ENCODE measurements at regions not wholly inside any gene's neighbourhood (a gene's known extent, or its start where the extent isn't known, plus 50 kb on each side); places are given as distances from the start of the nearest gene placed in this dataset.

GRCh38 chr1:208298593-208299269 is 54.5 kb upstream of the PLXNA2 start:
- ChIA-PET POLR2A (no interaction called here), CTCF (no interaction called here)

- POLR2A ChIA-PET: no interaction called here
- CTCF ChIA-PET: no interaction called here
Observed at GRCh38 chr1:208300084-208300770, 56.0 kb upstream of the PLXNA2 start.

DNA sequence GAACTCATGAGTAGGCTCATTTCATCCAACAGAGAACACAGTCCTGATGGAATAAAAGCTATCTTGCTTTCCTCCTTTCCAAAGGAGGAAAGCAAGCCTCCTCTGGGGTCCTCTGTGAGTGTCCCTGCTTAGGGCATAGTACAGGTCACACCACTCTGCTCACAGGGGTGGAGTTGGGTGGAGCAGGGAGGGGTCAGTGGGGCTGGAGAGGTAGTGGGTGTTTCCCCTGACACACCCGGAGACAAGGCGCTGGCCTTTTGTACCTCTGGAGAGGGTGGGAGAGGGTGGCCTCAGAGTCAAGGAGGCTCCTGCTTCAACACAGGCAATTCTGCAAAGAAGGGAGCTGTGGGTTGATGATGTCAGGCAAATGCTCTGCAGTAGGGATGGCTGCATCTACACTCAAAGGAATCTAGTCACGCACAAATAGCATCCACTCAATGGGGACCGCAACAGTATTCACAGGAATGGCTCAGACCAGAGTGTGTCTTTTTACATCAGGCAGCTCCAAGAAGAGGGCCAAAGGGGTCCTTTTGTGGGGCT is 58.6 kb upstream of the PLXNA2 start:
- ChIA-PET CTCF (no interaction called here), POLR2A (no interaction called here)

- ChIA-PET CTCF (no interaction called here), POLR2A (no interaction called here)
Observed at GRCh38 chr1:208303743-208304712, 59.8 kb upstream of the PLXNA2 start.

DNA sequence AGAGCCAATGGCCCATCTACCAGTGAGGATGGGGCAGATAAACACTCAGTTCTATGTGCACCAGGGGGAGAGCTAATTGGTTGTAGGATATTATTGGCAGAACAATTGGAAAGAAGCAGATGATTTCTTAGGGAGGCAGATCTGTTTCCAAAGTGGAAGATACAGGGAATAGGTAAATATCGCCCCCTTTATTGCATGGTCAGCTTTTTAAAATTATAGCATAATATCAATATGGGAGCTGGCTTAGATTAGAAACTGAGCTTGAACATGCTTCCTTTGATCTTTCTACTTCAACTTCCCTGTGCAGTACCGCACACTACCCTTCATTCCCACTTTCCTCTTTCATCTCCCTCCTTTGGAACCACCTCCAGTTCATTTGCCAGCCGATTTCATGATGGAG is 64.0 kb upstream of the PLXNA2 start:
- POLR2A ChIA-PET: no interaction called here
- CTCF ChIA-PET: no interaction called here

GRCh38 chr1:208309771-208310170 is 65.6 kb upstream of the PLXNA2 start:
- POLR2A ChIA-PET: no interaction called here
- CTCF ChIA-PET: no interaction called here

DNA sequence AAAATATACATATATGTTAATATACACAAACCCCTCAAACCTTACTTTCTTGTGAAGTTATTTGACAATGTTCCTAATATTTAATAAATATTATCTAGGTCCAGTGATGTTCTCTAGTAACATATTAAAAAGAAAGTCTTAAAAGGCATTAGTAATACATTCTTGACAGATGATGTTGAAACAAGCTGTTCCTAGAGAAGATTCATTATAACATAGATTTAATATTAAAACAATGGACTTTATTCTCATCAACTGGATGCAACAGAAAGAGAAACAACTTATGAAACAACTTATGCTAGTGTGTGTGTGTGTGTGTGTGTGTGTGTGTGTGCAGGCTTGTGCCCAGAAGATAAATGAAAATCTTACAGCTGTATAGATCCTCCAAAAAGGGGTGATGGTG is 68.5 kb upstream of the PLXNA2 start:
- ChIA-PET CTCF (no interaction called here), POLR2A (no interaction called here)

GRCh38 chr1:208314431-208314830 is 70.2 kb upstream of the PLXNA2 start:
- CTCF ChIA-PET: no interaction called here
- POLR2A ChIA-PET: no interaction called here

DNA sequence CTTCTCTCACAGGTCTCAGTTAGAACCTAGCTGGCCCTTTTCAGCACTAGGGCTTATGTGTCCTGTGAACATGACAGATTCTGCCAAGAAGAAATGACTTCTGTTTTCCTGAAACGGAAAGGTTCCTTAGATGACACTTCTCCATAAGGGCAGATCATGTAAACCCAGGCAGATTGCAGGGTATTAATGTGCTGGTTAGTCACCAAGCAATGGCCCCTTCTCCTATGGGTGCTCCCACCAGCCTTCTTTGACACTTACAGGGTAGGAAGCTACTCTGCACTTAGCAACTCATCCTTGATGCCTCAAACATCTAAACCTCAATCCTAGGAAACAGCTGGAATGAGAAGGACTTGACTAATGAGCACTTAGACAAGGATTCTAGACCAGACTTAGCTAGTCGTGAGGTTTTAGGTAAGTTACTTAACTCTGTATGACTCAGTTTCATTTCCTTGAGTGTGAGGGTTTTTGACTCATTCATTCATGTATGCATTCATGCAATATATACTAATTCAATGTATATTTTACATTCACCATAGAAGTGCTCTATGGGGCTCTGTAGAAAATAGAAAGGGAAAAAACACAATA is 74.1 kb upstream of the PLXNA2 start:
- ChIA-PET CTCF (no interaction called here), POLR2A (no interaction called here)

GRCh38 chr1:208324005-208324404 is 79.8 kb upstream of the PLXNA2 start:
- CTCF ChIA-PET: no interaction called here

GRCh38 chr1:208326033-208326432 is 81.8 kb upstream of the PLXNA2 start:
- CTCF ChIA-PET: no interaction called here
- POLR2A ChIA-PET: no interaction called here

More at GRCh38 chr1:208324005-208324404, 79.8 kb upstream of the PLXNA2 start:
- POLR2A ChIA-PET: no interaction called here

DNA sequence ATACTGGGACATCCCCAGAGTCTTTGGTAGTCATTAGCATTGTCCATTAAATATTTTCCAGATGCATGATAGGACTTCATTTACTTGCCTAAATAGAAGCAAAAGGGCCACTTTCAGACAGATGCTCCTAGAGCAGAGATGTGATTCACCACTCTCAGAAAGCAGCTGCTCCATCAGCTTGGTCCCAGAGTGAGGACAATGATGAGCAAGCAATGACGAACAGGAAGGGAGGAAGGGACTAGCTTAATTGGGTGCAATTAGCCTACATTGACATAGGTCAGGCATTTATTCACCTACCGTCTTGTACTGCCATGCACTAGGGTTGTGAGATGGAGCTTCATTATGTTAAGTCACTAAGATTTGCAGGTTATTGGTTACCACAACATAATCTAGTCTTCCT is 85.1 kb upstream of the PLXNA2 start:
- ChIA-PET CTCF (no interaction called here), POLR2A (no interaction called here)

DNA sequence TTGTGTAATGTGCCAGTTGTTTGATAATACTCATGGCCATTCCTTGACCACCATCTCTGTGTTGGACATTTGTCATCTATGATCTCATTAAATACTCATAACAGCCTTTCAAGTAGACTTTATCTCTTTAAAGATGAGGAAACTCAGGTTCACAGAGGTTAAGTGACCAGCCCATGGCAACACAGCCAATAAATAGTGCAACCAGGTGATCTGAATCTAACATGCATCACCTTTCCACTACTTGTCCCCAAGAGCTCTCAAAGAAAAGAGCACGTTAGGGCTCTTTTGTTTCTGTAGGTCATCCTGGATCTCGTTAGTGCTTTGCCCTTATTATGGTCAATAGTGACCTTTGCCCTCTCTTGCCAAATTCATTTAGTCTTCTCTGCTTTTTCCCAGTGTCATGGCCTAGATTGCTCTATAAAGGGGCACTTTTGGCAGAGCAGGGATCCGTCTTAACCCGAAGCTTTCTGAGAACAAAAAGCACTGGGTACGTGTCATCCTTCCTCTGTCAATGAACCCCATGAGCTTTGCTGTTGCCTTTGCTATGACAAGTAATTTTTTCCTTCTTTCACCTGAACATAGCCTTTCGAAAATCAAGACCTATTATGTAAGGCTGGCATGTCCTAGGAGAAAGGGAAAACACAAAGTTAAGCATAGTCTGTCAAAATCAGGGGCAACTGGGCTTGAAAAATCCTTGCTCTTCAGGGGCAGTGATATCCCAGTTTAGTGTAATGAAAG is 88.0 kb upstream of the PLXNA2 start:
- ChIA-PET CTCF (no interaction called here), POLR2A (no interaction called here)

DNA sequence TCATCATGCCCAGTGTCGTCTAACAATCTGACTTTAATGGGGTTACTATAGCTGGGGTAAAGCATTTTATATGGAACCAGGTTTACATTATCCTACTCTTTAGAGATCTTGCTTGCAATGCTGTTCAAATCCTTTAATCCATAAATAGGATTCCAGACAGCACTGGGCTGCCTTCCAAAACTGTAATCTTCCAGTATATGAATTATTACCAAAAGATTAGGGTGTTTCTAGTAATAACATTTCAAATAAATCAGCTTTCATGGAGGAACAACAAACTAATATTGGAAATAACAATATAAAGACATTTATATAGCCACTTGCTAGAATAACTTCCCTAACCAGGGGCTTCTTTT is 88.6 kb upstream of the PLXNA2 start:
- ChIA-PET CTCF (no interaction called here), POLR2A (no interaction called here)

DNA sequence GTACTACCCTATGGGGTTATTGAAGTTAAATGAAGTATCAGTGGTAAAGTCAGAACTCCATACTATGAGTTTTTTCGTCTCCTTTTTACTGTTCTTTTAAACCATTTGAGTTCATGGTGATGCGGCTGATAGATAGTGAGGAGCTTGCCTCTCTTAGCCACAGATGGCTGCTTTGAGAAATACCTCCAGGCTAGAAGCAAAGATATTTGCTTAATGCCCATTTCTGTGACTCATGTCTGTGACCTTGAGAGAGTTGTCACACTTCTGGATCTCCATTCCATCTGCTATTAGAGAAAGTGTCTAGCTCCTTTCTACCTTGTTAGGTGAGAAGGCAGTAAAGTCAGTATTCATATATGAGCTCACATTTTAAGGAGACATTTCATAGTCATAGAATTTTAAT is 89.5 kb upstream of the PLXNA2 start:
- CTCF ChIA-PET: no interaction called here
- POLR2A ChIA-PET: no interaction called here

DNA sequence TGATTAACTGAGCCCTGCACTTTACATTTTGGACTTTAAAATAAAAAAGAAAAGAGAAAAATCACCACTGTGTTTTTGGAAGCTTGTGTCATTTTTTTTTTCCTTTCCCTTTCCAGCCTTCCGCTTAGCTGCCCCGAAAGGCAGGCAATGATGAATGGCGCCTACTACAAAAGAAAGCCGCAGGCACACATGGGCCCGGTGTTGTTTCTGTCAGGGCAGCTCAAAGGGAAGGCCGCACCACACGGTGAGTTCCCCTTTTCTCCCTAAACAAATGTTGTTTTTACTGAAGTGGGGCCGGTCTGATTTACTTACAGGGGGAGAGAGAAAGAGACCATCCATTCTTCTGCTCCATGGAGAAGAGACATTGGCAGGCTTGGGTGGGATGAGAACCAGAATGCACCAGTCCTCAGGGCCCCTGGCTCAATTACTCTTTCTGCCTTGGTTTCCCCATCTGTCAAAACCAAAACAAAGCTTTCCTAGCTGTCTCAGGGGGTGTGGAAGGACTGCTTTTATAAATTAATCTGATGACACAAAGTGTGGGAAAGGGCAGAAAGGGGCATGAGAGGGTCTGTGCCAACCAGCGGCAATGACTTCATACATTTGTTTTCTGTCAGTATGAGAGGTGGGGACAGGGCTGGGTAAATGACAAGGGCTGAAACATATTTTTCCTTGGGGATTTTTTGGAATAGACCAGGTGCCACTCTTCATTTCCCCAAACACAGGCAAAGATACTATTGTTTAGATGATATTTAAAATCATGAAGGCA is 91.4 kb upstream of the PLXNA2 start:
- ChIA-PET POLR2A (no interaction called here), CTCF (no interaction called here)

GRCh38 chr1:208336137-208336518 is 91.9 kb upstream of the PLXNA2 start:
- CTCF ChIA-PET: no interaction called here

GRCh38 chr1:208339911-208340310 is 95.7 kb upstream of the PLXNA2 start:
- POLR2A ChIA-PET: no interaction called here
- CTCF ChIA-PET: no interaction called here

More at GRCh38 chr1:208336137-208336518, 91.9 kb upstream of the PLXNA2 start:
- POLR2A ChIA-PET: no interaction called here

DNA sequence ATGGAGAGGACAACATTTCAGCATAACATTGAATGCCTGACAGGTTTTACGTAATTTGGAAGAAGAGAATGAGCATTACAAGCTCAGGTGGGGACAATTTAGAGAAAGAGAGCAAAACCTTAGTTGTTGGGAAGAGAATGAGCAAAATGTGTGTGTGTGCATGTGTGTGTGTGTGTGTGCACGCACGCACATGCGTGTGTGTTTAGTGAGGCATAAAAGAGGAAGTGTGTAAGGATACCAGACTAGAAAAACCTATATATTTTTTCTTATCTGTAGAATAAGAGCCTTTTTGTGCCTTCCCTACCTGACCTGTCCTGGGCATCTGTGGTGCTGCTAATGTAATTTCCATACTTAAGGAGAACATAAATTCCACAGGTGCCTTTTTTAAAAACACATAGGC is 99.0 kb upstream of the PLXNA2 start:
- ChIA-PET CTCF (no interaction called here), POLR2A (no interaction called here)

Data from activated CD8-positive, alpha-beta memory T cell treated with anti-CD3 and anti-CD28 coated beads for 36 hours (primary cell).